Fibroblast of the conjunctiva (primary cell): ENCODE measurements at regions not wholly inside any gene's neighbourhood (a gene's known extent, or its start where the extent isn't known, plus 50 kb on each side); places are given as distances from the start of the nearest gene placed in this dataset.

Experiments
- DNase-seq: peaks from one replicate; pipeline ENCODE4 v3.0.0-alpha.2; 2010; ENCODE audit warnings: low read depth

- no peak for DNase-seq
These were observed 97.8 kb upstream of the SLC44A1 start for GRCh38 chr9:105146677-105147076.

DNA sequence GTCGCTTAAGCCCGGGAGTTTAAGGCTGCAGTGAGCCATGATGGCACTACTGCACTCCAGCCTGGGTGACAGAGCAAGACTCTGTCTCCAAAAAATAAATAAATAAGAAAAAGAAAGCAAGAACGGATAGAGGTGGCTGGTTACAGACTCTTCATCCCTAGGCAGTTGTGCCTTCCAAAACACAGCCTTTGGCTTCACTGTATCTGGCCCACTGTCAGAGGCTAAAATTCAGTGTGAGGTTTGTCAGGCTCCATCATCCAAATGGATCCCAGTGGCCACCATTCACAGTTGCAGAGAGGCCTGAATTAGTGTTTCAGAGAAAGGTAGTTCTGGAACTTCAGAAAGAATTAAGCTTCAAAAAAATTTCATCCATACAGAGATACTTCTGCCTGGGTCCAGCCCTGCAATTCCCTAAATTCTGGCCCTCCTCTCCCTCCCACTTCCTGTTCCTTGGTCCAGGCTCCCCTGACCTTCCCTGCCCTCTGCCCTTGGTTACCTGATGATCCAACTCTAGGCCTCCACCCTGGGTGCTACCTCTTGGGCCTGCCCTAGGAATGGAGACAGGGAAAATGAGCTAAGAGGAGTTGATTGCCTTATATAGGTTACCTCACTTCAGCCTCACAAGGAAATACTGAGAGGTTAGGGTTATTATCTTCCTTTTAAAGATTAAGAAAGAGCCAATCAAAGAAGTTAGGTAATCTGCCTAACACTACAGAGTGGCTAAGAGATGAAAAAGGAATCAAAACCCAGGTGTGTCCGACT is 97.2 kb upstream of the SLC44A1 start:
- no peak for DNase-seq

GRCh38 chr9:105148328-105149006 is 96.0 kb upstream of the SLC44A1 start:
- DNase-seq: no peak

DNA sequence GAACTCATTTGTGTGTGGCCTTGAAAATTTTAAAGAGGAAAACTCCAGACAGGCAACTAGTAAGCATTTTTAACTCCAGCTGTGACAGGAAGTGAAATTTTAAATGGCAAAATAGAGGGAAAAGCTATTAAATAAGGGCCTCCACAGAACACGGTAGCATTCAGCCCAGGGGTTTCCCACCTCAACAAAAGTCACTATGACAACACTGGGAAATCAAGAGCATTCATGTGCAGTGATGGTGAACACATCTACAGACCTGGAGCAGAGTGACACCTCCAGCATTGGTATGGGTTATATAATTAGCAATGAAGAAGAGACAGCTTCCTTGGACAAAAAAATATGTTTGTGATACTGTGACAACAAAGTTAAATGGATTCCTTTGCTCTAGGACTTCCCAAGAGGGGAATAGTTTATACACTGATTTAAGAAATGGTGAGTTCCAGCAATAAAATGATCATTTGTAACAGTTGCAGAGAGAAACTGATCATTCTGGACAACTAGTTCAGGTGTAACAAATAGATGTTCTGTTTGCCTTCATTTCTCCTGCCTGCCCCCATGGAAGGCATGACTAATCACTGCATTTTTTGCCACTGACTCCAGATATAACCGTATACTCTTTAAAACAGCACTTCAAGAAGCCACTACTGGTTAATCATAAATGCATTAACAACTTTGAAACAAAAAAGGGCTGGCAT is 93.3 kb upstream of the SLC44A1 start:
- no peak for DNase-seq

DNA sequence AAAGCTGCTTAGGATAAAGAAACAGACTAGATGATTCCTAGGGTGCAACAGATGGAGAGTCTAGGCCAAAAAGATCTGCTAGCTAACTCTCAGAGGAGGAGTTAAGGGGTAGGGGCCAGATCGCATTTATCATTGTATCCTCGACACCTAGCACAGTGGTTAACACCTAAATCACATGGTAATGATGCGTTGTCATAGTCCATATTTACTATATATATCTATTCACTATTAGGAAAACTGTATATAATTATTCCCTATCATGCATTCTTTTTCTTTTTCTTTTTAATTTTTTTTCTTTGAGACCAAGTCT is 92.8 kb upstream of the SLC44A1 start:
- DNase-seq: no peak

DNA sequence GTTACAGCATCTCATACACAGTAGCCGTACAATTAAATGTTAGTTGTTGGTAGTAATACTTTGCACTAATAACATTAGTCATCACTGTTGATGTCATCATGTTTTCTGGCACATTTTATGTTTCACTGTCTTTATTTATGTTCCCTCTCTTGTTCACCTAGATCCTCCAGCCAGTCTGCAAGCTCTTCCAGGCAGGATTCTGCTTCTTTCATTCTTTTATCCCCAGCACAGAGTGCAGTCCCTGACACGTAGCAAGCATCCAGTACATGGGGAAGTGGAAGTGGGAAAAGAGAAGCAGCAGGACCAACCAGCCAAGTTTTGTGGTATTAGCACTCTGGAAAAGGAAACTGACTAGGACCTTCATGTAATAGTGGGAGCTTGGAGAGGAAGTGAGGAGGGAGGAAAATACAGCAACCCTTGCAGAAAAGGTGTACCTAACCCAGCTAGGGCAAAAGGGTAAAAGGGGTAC is 89.7 kb upstream of the SLC44A1 start:
- DNase-seq: peak; percentile 16

DNA sequence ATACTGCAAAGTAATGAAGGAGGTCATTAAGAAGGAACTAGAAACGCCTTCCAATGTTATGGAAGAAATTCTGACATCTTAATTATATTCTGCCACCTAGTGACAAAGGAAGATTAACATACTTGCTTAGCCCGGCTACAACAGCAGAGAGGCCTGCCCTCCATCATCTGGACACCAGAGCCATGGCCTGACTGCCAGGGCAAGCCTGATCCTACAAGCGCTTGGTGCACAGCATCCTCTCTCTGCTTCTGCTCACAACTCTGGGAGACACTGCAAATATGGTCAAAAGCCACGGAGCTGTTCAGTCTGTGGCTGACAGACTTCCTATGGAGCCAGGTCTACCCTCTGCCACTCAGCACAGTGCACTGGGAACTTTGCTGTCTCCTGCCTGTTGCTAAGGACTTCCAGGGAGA is 87.3 kb upstream of the SLC44A1 start:
- peak; percentile 76 for DNase-seq

GRCh38 chr9:105158020-105158419 is 86.4 kb upstream of the SLC44A1 start:
- no peak for DNase-seq

- no peak for DNase-seq
These were observed 85.6 kb upstream of the SLC44A1 start for GRCh38 chr9:105158898-105159297.

- DNase-seq: peak; percentile 24
These were observed 75.6 kb upstream of the SLC44A1 start for GRCh38 chr9:105168870-105169319.

- DNase-seq: no peak
These were observed 73.4 kb upstream of the SLC44A1 start for GRCh38 chr9:105171076-105171475.

DNA sequence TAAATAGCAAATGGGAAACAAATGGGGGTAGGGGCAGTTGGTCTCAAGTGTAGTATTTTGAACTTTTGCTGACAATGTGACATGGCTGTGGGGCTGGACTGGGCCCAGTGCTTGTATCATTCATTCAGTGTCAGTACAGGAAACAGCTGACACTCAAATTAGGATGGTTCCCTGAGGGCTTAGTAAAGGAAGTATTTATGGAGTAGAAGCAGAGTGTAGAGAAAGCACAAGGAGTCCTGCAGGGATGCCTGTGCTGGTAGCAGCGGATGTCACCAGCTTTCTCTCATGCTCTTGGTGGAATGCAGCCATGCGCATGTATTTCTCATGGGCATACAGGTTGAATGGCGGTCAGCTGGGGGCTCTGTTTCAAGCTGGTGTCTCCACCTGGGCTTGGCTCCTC is 72.9 kb upstream of the SLC44A1 start:
- no peak for DNase-seq

GRCh38 chr9:105172436-105172835 is 72.0 kb upstream of the SLC44A1 start:
- DNase-seq: no peak

- DNase-seq: no peak
These were observed 71.1 kb upstream of the SLC44A1 start for GRCh38 chr9:105173306-105173705.

- no peak for DNase-seq
These were observed 70.6 kb upstream of the SLC44A1 start for GRCh38 chr9:105173826-105174225.

GRCh38 chr9:105176194-105176593 is 68.3 kb upstream of the SLC44A1 start:
- no peak for DNase-seq

DNA sequence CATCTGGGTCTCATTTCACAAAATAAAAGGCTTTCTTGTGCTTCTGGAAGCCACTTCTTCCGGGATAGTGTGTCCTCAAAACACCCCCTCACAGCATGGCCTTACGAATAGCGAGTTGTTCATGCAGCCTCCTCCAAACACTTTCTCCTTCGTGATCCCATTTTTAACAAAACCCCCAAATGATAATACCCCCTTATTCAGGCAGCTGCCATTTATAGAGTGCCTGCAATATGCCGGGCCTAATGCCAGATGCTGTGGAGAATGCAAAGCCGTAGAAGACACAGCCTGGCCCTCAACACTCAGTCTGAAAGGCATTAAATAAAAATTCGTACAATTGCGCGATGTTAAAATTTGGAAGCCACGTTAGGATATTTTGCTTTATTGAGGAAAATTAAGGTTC is 66.4 kb upstream of the SLC44A1 start:
- no peak for DNase-seq

DNA sequence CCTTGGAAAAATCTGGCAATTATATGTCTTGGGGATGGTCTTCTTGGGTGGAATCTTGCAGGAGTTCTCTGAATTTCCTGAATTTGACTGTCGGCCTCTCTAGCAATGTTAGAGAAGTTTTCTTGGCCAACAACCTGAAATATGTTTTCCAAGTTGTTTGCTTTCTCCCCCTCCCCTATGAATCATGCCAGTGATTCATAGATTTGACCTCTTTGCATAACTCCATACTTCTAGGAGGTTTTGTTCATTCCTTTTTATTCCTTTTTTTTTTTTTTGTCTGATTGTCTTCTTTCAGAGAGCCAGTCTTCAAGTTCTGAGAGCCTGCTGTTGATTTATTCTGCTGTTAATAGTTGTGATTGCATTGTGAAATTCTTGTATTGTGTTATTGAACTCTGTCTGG is 56.7 kb upstream of the SLC44A1 start:
- peak; percentile 77 for DNase-seq

DNA sequence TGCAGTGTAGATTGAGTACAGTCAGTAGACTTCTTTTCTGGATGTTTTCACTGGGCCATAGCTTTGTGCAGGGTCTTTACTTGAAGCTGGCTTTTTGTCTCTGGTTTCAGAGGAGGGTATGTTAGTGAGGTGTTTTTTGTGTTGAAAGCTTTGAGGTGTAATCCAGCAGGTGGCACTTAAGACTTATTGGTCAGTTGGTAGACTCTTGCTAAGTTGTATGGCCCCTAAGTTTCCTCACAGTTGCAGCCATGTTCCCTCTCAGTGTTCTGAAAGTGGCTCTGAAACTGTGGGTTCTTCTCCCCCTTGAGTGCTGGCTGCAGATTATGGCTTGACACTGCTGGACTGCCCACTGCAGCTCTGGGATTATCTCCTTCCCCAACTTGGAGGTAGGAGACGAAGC is 55.7 kb upstream of the SLC44A1 start:
- no peak for DNase-seq

GRCh38 chr9:105191508-105192121 is 52.8 kb upstream of the SLC44A1 start:
- DNase-seq: no peak

DNA sequence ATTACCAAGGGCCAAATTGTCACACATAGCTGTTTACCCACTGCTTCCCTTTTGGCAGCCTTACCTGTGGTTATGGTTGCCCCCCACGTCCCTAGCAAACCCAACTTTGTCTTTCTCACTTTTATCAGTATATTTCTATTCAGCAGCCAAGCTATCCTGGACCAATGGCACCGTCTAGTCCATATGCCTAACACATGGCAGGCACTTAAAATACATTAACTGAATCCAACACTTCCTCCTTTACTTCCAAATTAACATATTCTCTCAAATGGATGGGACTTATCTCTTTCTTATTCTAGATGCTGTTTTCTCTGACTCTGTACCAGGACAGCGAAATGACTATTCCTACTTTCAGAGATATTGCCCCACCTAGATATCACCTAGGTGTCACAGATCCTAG is 50.9 kb upstream of the SLC44A1 start:
- DNase-seq: no peak

GRCh38 chr9:105194234-105194633 is 50.2 kb upstream of the SLC44A1 start:
- no peak for DNase-seq
